GM10266 (cell line): ENCODE measurements at regions not wholly inside any gene's neighbourhood (a gene's known extent, or its start where the extent isn't known, plus 50 kb on each side); places are given as distances from the start of the nearest gene placed in this dataset.
"Not testable (repeated sequence)": the region's sequence is repeated elsewhere in the genome, so short reads cannot be mapped to it uniquely, and the experiment has no call there.

Experiments
- DNase-seq: peaks from one replicate; pipeline ENCODE4 v3.0.0; 2012; ENCODE audit errors: extremely low spot score
- TF ChIP-seq, protein P1 (sequence below): IDR thresholded peaks from 2 replicates; pipeline ENCODE4 v1.5.1; 2012; ENCODE audit warnings: mild to moderate bottlenecking, low read depth; ENCODE audit not compliant: control insufficient read depth, insufficient read depth; ENCODE audit errors: missing control alignments

DNA sequence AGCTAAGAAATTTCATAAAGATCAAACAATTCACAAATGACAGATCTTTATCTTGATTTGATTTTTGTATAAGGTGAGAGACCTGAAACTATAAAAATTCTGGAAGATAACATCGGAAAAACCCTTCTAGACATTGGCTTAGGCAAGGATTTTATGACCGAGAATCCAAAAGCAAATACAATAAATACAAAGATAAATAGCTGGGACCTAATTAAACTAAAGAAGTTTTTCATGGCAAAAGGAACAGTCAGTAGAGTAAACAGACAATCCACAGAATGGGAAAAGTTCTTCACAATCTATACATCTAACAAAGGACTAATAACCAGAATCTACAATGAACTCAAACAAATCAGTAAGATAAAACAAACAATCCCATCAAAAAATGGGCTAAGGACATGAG, 116.9 kb upstream of the BCHE start:
- TF ChIP-seq, protein P1, sequence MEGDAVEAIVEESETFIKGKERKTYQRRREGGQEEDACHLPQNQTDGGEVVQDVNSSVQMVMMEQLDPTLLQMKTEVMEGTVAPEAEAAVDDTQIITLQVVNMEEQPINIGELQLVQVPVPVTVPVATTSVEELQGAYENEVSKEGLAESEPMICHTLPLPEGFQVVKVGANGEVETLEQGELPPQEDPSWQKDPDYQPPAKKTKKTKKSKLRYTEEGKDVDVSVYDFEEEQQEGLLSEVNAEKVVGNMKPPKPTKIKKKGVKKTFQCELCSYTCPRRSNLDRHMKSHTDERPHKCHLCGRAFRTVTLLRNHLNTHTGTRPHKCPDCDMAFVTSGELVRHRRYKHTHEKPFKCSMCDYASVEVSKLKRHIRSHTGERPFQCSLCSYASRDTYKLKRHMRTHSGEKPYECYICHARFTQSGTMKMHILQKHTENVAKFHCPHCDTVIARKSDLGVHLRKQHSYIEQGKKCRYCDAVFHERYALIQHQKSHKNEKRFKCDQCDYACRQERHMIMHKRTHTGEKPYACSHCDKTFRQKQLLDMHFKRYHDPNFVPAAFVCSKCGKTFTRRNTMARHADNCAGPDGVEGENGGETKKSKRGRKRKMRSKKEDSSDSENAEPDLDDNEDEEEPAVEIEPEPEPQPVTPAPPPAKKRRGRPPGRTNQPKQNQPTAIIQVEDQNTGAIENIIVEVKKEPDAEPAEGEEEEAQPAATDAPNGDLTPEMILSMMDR: no peak

DNA sequence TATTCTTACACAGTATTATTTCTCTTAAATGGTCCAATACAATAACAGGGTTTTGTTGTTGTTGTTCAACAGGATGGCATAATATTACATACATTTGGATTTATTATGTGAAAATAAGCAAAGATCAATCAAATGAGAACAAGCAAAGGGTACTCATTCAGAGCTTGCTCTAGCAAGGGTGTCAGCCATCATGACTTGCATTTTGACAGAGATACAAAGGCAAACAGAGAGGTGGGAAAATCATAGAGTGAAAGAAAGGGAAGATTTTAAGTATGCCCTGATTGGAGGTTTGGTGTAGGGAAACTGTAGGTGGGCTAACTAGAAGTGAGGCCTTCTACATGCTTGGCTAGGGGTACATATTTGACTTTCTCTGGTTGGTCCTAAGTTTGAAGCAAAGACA, 109.1 kb upstream of the BCHE start:
- no peak for DNase-seq
- TF ChIP-seq, protein P1: no peak

More for the DNA sequence above, 116.9 kb upstream of the BCHE start:
- no peak for DNase-seq

DNA sequence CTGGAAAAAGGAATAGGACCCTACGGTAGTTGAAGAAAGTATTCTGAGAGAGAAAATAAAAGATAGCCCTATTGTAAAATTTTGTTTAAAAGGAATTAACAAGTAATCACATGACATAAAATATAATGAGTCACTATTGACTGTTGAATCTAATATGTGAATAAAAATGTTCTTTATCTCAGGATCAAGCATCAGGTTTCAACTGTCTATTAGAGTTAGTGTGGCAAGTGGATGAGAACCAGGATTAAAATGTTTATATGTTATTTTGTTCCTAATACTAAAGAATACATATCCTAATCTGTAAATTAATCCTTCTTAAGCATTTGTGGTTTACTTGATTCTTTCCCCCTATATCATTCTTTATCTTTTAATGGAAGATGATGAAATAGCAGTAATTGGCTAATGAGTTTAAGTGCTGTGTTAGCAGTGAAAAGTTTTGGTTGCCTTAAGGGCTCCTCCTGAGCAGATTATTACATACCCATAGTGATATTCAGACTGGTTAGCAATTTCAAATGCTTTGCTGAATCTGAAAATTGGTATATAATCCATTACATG, 101.8 kb upstream of the BCHE start:
- no peak for DNase-seq
- TF ChIP-seq, protein P1: no peak

DNA sequence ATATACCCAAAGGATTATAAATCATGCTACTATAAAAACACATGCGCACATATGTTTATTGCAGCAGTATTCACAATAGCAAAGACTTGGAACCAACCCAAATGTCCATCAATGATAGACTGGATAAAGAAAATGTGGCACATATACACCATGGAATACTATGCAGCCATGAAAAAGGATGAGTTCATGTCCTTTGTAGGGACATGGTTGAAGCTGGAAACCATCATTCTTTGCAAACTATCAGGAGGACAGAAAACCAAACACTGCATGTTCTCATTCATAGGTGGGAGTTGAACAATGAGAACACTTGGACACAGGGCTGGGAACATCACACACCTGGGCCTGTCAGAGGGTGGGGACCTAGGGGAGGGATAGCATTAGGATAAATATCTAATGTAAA, 98.9 kb upstream of the BCHE start:
- DNase-seq: not testable (repeated sequence)

DNA sequence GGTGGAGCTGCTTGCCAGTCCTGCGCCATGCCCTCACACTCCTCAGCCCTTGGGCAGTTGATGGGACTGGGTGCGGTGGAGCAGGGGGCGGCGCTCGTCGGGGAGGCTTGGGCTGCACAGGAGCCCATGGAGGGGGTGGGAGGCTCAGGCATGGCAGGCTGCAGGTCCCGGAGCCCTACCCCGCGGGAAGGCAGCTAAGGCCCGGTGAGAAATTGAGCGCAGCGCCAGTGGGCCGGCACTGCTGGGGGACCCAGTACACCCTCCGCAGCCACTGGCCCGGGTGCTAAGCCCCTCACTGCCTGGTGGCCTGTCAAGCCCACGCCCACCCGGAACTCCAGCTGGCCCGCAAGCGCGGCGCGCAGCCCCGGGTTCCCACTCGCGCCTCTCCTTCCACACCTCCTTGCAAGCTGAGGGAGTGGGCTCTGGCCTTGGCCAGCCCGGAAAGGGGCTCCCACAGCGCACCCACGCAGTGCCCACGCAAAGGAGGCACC, 87.1 kb upstream of the BCHE start:
- not testable (repeated sequence) for DNase-seq

DNA sequence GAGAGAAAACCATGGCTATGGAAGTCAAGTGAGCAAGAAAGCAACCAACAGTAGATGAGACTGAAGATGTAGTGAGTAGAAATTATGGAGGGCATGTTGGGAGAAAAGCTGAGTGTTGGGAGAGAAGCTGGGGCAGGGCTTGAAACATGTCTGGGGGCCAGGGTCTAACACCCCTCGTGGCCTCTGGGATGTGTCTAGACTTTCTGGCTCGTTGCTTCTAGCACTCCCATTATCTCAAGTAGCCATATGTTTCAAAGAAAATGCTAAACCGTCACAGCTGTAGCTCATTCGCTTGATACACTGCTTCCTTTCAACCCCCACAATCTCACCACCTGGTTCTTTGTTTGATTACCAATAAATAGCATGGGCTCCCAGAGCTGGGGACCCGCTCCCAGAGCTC, 83.8 kb upstream of the BCHE start:
- no peak for DNase-seq
- TF ChIP-seq, protein P1: no peak

DNA sequence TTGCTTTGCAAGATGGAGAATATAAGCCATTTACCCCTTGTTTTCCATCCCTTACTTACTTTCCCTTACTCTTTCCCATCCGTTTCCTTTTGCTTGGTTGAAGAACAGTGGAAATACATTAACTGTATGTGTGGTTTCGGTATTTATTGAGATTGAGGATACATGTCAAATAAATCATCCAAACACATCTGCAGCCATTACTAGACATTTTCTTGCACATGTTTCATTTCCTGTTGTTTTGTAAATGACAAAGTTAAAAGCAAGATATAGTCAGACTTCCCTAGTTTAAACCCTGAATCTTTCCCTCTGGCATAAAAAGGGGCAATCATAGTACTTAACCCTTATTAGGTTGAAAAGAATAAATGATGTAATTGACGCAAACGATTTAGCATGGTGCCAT, 82.1 kb upstream of the BCHE start:
- TF ChIP-seq, protein P1: no peak
- DNase-seq: peak; percentile 30

DNA sequence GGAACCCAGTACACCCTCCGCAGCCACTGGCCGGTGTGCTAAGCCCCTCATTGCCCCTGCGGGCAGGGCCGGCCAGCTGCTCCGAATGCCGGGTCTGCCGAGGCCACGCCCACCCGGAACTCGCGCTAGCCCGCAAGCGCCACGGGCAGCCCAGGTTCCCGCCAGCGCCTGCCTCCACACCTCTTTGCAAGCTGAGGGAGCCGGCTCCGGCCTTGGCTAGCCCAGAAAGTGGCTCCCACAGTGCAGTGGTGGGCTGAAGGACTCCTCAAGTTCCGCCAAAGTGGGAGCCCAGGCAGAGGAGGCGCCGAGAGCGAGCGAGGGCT, 81.4 kb upstream of the BCHE start:
- TF ChIP-seq, protein P1: no peak
- DNase-seq: no peak

DNA sequence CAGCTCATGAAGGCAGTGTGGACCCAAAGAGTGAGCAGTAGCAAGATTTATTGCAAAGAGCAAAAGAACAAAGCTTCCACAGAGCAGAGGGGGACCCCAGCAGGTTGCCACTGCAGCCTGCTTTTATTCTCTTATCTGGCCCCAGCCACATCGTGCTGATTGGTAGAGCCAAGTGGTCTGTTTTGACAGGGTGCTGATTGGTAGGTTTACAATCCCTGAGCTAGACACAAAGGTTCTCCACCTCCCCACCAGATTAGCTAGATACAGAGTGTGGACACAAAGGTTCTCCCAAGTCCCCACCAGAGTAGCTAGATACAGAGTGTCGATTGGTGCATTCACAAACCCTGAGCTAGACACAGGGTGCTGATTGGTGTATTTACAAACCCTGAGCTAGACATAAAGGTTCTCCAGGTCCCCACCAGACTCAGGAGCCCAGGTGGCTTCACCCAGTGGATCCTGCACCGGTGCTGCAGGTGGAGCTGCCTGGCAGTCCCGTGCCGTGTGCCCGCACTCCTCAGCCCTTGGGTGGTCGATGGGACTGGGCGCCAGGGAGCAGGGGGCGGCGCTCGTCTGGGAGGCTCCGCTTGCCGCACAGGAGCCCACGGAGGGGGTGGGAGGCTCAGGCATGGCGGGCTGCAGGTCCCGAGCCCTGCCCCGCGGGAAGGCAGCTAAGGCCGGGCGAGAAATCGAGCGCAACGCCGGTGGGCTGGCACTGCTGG, 80.9 kb upstream of the BCHE start:
- not testable (repeated sequence) for DNase-seq

DNA sequence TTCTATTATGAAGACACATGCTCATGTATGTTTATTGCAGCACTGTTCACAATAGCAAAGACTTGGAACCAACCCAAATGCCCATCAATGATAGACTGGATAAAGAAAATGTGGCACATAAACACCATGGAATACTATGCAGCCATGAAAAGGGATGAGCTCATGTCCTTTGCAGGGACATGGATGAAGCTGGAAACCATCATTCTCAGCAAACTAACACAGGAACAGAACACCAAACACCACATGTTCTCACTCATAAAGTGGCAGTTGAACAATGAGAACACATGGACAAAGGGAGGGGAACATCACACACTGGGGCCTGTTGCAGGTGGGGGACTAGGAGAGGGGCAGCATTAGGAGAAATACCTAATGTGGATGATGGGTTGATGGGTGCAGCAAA, 77.9 kb upstream of the BCHE start:
- not testable (repeated sequence) for DNase-seq
